ENCODE measurements at regions not wholly inside any gene's neighbourhood (a gene's known extent, or its start where the extent isn't known, plus 50 kb on each side); places are given as distances from the start of the nearest gene placed in this dataset.

DNA sequence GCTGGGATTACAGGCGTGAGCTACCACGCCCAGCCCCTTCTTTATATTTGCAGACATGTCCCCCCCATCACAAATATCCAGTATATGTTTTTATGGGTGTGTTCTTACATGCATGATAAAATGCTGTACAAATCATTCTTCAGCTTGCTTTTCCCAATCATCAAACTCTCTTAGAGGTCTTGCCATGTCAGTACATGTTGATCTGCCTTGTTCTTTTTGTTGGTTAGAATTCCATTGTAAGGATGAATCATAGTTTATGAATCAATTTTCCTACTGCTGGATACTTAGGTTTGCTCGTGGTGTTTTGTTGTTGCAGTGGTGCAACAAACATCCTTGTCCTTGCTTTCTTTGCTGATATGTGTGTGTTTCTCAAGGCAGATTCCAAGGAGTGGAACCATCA lies 79.9 kb upstream of the NEURL1B start:
- Histone ChIP-seq H3K27me3 (no peaks in the 10 kb centered on the region), H3K9me2 (replicated peaks; ENCODE audit: insufficient read depth) (no peaks in the 10 kb centered on the region), H2AFZ (no peak overlapping the region), H3K4me2 (no peak overlapping the region), H4K20me1 (ENCODE audit: insufficient read depth, poor library complexity, severe bottlenecking) (no peaks in the 10 kb centered on the region), H3K9me3 (ENCODE audit: low read depth) (no peaks in the 10 kb centered on the region), H3K4me3 (no peak overlapping the region), H3K4me1 (ENCODE audit: insufficient read depth) (peaks cover 23% of the 10 kb centered on the region), H3K79me2 (no peaks in the 10 kb centered on the region), H3K27ac (no peak overlapping the region), H3K36me3 (replicated peaks; ENCODE audit: insufficient read depth, low read depth) (no peaks in the 10 kb centered on the region)
- no peak for DNase-seq (ENCODE audit: low spot score)
- WGBS (ENCODE audit: low lambda C conversion rate, missing lambda C conversion rate): 92% methylated on average over 3 of the region's 3 CpGs
- no peak for TF ChIP-seq CTCF (IDR thresholded peaks at IDR 0.05; ENCODE audit: poor library complexity)
- no peak for TF ChIP-seq EZH2 (IDR thresholded peaks at IDR 0.05; ENCODE audit: borderline replicate concordance)
- TF ChIP-seq EZH2phosphoT487 (IDR thresholded peaks at IDR 0.05; ENCODE audit: low read depth, severe bottlenecking, unreplicated experiment): no peak

GRCh38 chr5:172559004-172559932 lies 81.8 kb upstream of the NEURL1B start:
- Histone ChIP-seq H3K27ac (peak overlapping the region; percentile 46), H3K4me3 (no peak overlapping the region)
- WGBS (ENCODE audit: low lambda C conversion rate, missing lambda C conversion rate): 63% methylated on average over 21 of the region's 23 CpGs

GRCh38 chr5:172558076-172558976 lies 82.7 kb upstream of the NEURL1B start:
- Histone ChIP-seq H3K4me3 (no peak overlapping the region), H3K9me2 (replicated peaks; ENCODE audit: insufficient read depth) (no peaks in the 10 kb centered on the region), H3K9me3 (ENCODE audit: low read depth) (no peaks in the 10 kb centered on the region), H3K4me2 (no peak overlapping the region), H3K36me3 (replicated peaks; ENCODE audit: insufficient read depth, low read depth) (no peaks in the 10 kb centered on the region), H3K27me3 (no peaks in the 10 kb centered on the region), H2AFZ (no peak overlapping the region), H3K79me2 (no peaks in the 10 kb centered on the region), H4K20me1 (ENCODE audit: insufficient read depth, poor library complexity, severe bottlenecking) (no peaks in the 10 kb centered on the region), H3K4me1 (ENCODE audit: insufficient read depth) (peaks cover 20% of the 10 kb centered on the region), H3K27ac (peak overlapping the region; percentile 46)
- TF ChIP-seq EZH2 (IDR thresholded peaks at IDR 0.05; ENCODE audit: borderline replicate concordance): no peak
- no peak for DNase-seq (ENCODE audit: low spot score)
- WGBS (ENCODE audit: low lambda C conversion rate, missing lambda C conversion rate): 82% methylated on average over 17 of the region's 17 CpGs

More at GRCh38 chr5:172559004-172559932, 81.8 kb upstream of the NEURL1B start:
- Histone ChIP-seq H3K27me3 (no peaks in the 10 kb centered on the region), H3K9me2 (replicated peaks; ENCODE audit: insufficient read depth) (no peaks in the 10 kb centered on the region), H3K4me1 (ENCODE audit: insufficient read depth) (peaks cover 20% of the 10 kb centered on the region), H3K4me2 (no peak overlapping the region), H3K36me3 (replicated peaks; ENCODE audit: insufficient read depth, low read depth) (no peaks in the 10 kb centered on the region), H4K20me1 (ENCODE audit: insufficient read depth, poor library complexity, severe bottlenecking) (no peaks in the 10 kb centered on the region), H3K9me3 (ENCODE audit: low read depth) (no peaks in the 10 kb centered on the region), H3K79me2 (no peaks in the 10 kb centered on the region), H2AFZ (no peak overlapping the region)
- TF ChIP-seq EZH2 (IDR thresholded peaks at IDR 0.05; ENCODE audit: borderline replicate concordance): no peak
- no peak for TF ChIP-seq CTCF (IDR thresholded peaks at IDR 0.05; ENCODE audit: poor library complexity)
- no peak for TF ChIP-seq EZH2phosphoT487 (IDR thresholded peaks at IDR 0.05; ENCODE audit: low read depth, severe bottlenecking, unreplicated experiment)
- DNase-seq (ENCODE audit: low spot score): peak; percentile 38
